Fibroblast of skin of back (primary cell): ENCODE measurements at regions not wholly inside any gene's neighbourhood (a gene's known extent, or its start where the extent isn't known, plus 50 kb on each side); places are given as distances from the start of the nearest gene placed in this dataset.
A peak's percentile ranks its signal among the peaks of the same experiment; 100 is the strongest.

ENCODE experiments used
- DNase-seq: peaks from one replicate; pipeline ENCODE4 v3.0.0-alpha.2; 2013

DNA sequence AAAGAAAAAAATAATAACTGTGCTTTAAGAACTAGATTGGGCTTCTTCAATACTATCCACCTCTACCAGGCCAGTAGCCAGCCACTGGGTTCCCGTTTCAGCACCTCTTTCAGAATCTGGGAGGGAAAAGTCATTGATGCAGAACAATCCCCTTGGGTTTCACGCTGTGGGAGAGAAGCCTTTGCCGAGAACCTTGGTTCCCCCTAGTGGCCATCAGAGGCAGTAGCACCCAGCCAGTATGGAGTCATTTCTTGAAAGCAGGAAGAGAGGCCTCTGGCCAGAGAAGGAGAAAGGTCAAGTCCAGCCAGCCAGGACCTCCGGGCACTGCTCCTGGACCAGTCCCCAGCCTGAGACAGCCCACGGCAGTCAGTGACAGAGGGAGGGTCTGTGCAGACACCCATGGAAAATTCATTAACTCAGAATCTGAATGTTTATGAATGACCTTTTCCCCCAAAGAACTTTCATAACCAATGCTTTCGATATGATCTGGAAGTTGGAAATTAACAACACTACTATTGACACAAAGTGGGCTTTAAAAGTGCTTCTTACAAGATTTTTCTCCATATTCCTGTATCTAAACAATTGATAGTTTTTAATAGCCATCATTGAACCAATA lies 51.2 kb upstream of the CDH5 start:
- peak; percentile 73 for DNase-seq

DNA sequence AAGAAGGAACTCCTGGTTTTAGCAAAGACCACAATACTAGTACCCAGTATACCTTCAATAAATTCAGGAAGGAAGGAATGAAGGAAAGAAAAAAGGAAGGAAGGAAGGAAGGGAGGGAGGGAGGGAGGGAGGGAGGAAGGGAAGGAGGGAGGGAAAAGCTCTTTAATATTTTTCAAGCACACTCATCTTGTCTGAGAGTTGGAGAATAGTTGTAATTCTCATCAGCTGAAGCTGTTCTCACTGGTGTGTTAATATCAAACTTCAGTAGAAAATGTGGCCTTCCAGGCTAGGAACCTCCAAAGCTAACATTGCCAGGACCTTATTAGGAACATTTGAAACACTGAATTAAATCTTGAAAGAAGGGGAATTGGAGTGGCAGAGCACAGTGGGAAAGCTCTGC lies 55.2 kb upstream of the CDH5 start:
- no peak for DNase-seq

DNA sequence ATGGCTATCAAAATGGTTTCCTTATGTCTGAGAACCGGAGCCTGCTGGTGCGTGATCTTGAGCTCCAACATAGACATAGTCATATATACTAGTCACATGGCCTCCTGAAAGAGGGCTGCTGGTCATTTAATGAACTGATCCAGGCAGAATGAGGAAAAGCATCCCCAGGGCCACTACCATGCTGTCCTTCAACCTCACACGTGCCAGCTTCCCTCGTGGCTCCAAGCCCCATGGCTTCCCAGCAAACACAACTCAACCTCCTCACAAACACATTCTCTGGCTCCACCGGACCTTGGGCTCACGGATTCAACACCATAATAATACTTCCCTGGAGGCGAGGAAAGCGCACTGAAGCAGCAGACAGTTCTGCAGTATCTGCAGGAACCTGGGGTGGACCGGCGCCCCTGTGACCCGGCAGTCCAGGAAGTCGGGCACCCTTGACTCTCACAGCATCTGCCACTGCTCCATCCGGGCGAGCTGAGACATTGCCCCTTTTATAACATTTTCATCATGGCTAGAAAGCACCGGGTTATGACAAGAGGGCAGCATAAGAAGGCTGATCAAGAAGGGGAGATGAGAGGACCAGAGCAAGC lies 57.2 kb upstream of the CDH5 start:
- DNase-seq, result no peak

DNA sequence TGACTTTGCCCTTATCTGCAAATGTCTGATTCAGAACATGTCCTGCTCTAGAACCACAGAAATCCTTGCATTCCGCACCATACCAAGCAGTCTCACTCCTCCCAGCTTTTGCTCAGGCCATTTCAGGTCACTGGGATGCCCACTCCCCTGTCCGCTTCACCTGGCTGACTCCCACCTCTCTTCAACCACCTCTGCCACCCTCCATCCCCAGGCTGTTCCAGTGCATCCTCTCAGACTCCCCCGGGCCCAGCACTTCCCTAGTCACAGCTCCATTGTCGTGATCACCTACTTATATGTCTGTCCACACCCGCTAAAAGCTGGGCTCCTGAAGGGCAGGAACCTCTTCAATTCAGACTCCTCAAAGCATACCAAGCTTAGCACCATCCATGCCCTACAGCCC lies 58.4 kb upstream of the CDH5 start:
- no peak for DNase-seq

DNA sequence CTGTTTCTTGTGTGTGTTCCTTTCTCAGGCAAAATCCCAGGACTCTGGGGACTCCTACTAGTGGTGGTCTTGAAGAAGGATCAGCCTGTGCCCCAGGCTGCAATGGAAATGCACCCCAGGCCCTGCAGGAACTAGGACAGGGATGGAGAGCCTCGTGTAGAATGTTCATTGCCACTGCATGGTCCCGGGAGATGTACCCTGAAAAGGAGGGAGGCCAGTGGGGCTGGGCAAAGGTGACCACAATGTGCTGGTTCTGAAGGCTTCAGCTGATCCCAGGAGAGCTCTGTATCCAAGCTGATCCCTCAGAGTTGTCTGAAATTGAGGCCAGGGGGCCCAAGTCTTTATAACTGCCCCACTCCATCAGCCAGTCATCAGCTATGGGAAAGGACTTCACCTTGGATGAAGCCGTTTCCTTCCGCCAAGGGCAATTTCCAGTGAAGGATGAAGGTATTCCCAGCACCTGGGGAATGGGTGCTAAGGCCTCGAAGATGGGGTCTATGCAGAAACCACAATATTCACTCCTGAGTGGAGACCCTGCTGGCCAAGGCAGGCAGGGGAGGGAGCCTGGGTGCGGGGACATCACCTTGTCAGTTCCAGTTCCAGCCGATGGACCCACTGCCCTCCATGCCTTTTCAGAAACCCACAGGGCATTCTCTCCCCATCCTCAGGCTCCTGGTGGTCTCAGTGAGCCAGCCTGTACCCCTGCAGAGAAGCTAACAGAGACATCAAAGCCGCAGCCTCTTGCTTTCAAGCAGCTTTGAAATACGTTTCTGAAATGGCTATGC lies 59.9 kb upstream of the CDH5 start:
- DNase-seq, result no peak

DNA sequence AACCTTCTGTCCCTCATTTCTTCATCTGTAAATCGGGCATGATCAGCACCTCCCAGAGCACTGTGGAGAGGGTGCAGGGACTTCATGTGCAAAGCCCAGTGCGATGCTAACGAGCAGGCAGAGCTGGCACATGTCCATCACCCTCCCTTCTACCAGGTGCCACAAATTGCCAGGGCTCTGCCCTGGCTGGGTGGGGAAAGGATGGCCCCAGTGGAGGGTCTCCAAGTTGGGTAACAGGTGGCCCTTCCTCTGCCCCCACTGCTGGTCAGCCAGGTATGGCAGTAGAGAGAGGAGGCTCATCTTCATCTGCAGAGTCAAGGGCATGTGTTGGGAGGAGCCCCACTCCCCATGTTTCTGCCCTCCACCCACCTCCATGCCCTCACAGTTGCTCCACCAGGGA lies 61.5 kb upstream of the CDH5 start:
- no peak for DNase-seq

DNA sequence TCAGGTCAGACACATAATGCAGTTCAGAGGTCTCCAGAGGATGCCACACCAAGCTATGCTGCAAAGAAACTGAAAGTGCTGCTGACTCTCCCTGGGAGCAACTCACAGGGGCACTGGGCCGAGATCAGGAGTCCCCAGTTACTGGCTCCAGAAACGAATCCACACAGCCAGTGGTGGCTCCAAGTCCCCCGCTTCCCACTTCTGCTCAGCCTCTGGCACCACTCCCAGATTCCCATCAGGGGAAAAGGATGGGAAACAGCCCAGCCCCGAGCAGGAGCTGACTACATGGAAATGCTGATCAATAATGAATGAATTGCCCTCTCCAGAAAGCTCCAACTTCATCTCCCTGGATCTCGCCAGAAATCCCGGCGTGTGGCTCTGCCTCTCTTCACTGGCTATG lies 62.3 kb upstream of the CDH5 start:
- no peak for DNase-seq

DNA sequence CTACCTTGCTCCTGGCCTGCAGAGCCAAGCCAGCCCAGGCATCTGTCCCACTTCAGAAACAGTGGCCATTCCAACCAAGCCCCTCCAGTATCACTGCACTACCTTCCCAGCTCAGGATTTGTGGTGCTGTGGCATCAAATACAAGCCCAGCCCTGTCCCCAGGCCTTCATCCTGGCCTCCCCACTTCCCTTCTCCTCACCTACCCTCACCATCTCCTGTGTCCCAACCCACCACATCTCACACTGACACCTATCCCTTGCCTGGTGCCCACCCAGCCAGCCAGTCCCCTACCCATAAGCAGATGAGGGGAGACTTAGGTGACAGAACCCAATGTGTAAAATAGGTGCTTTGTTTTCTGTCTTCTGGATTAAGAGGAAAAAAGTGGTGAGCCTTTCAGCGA lies 66.0 kb upstream of the CDH5 start:
- DNase-seq, result no peak

DNA sequence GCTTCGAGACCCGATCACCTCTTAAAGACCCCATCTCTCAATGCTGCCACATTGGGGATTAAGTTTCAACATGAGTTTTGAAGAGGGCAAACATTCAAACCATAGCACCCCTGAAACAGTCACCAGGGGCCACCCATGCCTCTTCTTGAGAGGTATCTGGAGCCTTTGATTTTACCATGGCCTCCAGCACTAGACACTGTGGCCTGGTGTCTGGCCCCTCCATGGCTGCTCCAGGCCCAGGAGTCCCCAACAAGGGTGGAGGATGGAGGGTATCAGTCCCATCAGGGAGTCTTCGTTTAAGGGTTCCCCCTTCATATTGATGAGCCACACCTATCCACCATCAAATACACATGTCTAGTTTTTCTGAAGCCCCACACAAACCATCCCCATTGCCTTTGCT lies 66.5 kb upstream of the CDH5 start:
- DNase-seq, result no peak

DNA sequence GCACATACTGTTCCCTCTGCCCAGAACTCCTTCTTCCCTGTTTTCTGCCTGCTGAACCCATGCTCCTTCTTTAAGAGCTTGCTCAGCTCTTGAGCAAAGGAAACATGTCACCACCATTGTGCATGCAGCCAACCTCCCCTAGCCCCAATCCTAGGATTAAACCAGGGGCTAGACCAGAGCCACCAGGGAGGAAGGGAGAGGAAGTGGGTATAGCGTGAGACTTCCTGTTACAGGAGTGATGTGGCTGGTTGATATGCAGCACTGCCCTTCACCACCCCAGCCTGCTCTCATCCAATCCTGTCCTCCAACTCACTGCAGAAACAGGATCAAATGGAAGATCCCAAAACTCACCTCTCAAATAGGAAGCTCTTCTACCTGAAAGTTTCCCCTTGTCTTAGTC lies 67.1 kb upstream of the CDH5 start:
- DNase-seq, result no peak

DNA sequence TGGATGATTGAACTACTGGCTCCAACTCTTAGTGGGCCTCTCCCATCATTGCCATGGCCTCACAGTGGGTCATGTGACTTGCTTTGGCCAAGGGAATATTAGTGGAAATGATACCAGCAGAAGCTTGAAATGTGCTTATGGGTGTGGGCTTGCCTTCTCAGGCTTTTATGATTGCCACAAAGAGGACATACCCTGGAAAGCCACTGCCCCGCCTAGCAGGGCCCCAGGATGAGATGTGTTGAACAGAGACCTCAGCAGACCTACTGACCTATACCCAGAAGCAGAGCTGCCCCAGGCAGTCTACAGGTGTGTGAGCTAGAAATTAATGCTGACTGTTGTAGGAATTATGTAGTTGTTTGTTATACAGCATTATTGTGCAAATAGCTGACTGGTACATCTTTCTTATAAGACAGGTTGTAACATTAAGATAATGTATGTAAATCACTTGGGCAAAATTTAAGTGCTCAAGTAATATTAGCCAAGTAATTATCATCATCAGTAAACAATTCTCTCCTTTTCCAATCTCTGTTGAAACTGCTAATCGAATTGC lies 67.8 kb upstream of the CDH5 start:
- no peak for DNase-seq

DNA sequence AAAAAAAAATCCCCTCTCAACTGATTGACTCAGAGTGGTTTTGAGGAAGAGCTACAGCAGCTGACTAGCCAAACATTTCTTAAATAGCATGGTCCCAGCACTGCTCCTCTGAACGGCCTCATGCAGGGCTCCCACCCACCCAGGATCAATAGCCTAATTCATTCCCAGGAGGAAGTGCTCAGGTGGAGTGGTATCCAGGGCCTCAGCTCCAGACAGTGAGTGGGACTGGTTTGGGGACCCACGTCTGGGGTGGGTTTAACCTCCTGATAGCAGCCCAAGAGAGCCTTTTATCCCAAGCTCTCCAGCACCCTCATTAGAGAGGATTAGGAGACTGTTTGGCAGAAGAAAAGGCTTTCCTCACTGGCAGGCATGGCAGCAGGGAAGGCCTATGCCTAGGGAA lies 68.5 kb upstream of the CDH5 start:
- no peak for DNase-seq

DNA sequence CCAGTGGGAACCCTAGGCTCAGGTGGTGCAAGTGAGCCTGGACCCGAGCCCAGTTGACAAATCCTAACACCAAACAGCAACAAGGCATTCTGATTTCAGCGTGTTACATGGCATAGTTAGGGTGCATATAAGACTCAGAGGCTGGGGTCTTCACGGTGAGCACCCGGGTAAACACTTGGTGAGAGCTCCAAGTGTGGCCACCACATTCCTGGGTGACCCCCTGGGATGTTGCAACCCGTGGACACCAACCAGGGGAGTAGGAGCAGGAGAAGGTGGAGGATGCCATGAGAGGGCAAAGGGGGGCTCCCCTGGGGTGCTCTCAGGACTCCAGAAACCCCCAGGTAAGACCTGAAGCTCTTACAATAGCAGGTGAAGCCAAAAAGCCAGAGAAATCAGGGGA lies 69.9 kb upstream of the CDH5 start:
- DNase-seq, result no peak

DNA sequence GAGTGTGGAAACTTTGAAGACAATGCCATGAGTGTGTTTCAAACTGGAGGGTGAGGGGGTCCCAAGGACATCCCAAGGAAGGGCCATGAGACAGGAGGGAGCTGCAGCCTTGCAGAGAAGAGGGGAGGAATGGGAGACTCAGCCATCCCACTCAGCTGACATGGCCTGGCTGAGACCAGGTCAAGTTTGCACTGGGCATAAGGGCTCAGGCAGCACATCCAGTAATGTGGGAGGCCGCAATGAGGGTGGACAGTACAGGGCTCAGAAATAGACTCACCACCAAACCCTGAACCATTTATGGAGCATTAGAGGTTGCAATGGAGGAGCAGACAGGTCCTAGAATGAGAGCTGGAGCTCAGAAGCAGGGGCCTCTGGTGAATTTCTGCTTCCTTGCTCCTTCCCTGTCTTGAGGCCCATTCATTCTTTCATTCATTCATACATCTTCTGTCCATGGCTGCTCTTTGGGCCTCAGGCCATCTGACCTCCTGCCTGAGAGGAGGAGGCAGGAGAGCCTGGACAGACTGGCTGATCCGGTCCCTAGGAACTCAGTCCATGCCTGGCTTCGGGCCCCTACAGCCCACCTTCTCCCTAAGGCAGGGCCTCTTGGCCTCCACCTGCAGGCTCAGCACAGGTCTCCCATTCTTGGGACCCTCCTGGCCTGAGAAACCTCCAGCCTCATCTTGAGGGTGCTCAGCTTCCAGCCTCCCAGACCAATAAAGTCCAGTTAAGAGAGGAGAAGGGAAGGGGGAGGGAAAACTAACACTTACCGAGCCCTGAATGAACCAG lies 70.5 kb upstream of the CDH5 start:
- no peak for DNase-seq

DNA sequence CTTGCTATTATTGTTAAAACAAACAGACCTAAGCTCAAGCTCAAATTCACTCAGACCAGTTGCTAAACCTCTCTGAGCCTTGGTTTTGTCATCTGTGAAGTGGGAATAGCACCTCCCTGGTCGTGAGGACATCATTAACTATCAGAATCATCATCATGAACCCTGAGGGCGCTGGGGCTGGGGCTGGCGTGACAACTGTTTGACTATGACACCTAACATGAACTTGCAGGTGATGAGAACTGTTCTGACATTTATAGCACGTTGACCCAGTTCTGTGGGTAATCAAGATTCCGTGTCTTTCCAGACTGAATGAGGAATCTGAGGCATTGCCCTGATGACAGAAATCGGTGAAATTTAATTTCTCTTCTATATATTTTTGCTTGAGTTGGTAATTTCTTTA lies 71.3 kb upstream of the CDH5 start:
- DNase-seq, result no peak

DNA sequence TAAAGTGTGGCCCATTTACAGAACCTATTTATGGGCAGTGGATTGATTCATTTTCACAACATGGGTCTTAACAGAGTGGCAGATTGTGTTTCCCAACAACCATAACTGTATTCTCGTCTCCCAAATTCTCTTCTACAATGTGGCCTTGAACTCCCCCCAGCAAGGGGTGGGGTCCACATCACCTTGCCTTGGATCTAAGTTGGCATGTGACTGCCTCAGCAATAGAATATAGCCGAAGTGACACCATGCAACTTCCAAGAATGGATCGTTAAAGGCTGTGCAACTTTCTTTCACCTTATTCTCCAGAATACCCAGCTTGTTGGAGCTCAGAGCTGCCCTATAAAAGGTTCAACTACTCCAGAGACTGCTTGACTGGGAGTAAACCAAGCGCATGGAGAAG lies 72.0 kb upstream of the CDH5 start:
- DNase-seq, result no peak

DNA sequence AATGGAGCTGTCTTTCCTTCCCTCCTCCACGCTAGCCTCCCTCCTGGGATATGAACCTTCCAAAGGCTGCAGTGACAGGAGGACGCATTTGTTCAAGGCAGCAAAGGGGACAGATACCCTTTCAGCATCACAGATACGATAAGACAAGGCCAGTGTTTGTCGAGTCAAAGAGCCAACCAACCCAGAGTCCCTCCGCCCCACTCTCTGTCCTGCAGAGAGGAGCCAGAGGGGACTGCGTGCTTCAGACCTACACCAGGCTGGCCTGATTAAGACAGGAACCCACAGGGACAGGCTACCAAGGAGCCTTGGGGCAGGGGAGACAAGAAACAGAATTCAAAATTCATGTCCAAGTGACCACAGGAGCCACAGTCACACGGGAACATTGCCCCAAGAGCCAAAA lies 72.6 kb upstream of the CDH5 start:
- no peak for DNase-seq

DNA sequence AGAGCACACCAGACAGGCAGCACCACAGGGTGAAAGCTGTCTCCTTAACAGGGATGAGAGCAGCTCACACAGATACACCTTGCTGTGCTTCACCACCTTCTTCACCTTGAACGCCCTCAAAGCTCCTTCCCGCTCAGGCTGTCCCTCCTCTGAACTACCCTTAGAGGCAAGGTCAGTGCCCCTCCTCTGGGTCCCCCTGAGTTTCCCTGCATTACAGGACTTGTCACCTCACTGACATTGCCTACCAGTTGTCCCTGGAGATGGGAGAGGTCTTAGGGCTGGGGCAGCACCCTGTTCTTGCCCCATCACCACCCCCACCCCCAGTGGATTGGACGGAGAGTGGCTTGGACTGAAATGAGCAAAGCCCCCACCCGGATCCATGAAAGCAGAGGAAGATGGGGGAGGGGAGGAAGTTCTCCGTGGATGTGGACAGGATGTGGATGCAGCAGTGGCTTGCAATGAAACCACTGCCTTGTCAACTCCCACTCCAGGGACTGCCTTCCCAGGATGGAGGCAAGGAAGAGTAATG lies 73.2 kb upstream of the CDH5 start:
- no peak for DNase-seq

DNA sequence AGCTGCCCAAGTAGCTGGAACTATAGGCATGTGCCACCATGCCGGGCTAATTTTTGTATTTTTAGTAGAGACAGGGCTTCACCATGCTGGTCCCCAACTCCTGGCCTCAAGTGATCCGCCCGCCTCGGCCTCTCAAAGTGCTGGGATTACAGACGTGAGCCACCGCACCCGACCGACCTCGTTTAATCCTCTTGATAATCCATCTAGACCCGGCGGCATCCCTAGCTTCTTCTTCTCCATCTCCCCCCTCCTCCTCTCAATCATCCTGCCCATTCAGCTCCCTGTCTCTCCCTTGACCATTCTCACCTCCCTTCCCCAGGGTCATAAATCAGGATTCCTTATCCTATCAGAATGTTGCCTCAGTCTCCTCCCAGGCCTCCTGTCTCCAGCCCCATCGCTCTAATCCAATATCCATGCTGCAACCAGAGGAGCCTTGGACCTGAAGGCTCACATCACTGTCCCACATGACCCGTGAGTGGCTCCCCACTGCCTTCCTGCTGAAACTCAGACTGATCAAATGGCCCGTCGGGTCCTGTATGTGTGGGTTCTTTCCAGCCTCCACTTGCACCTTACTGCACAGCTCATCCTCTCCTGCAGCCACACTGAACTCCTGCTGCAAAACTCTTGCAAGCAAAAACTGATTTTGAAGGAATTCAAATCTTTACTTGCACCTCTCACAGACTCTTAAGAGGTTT lies 74.1 kb upstream of the CDH5 start:
- DNase-seq, result no peak

DNA sequence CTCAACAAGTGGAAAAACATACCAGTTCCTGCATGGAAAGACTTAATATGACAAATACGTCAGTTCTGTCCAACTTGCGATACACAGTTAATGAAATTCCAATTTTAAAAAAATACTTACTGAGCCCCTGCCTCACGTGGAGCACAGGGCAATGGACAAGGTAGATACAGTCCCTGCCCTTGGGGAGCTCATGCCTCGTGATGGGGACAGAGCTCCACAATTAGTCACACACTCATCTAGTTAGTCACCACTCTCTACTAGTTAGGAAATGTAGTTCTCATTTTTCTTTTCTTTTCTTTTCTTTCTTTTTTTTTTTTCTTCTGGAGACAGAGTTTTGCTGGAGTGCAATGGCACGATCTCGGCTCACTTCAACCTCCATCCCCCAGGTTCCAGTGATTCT lies 74.7 kb upstream of the CDH5 start:
- no peak for DNase-seq

DNA sequence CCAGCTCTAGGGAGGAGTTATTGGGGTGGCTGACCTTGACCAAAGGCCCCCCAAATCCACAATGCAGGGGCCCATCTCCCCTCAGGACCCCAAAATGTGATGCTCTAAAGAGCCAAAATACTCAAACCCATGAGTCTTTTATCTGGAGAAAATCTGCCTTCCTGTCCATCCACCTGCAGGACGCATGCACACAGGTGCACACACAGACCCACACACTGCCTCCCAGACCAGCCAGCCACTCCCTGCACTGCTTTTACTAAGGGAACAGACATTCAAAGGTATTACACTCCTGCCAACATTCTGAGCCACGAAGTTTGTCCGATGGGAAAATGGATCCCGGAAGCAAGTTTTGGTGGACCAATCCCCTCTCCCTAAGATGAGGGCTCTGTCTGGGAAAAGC lies 76.1 kb upstream of the CDH5 start:
- no peak for DNase-seq

DNA sequence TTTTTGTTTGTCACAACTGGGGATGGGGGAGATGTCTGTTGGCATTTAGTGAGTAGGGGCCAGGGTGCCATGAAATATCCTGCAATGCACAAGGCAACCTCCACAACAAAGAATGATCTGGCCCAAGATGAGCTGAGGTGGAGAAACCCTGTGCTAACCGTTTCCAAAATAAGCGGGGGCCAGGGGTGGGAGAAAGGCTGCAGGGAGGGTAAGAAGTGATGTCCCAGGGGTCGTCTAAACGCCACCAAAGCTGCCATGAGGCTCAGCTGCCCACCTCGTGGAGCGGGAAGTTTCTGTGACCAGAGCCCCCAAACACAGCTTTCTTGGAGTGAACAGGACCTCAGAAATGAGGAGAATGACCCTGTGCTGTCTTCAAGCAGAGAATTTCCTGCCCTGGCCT lies 76.5 kb upstream of the CDH5 start:
- no peak for DNase-seq
